SK-N-SH (cell line): ENCODE measurements at regions not wholly inside any gene's neighbourhood (a gene's known extent, or its start where the extent isn't known, plus 50 kb on each side); places are given as distances from the start of the nearest gene placed in this dataset.

Experiments
- CTCF ChIA-PET: fragments of 300-600, 350-600 bp; formaldehyde crosslinking; extraction: SDS; loops from one replicate; lab custom pipeline; 2021; lab: Yijun Ruan, JAX
- POLR2A ChIA-PET: fragments of 350-600 bp; sonication (Branson Sonifier 250); formaldehyde crosslinking; extraction: SDS; loops from one replicate; lab custom pipeline; 2020; ENCODE audit warnings: antibody characterized with exemption, inconsistent platforms; lab: Yijun Ruan, JAX
- DNase-seq: peaks from one replicate; pipeline ENCODE4 v3.0.0; 2012
- H2AFZ ChIP-seq: fragments of 200-600 bp; sonication (generic); 2 replicates; pipeline ENCODE4 v1.8.1; 2016; ENCODE audit warnings: antibody characterized with exemption, mild to moderate bottlenecking, low read depth
- H3F3A ChIP-seq: fragments of 200-600 bp; sonication (generic); replicated peaks from 2 replicates; pipeline ENCODE3; 2016; ENCODE audit warnings: antibody characterized with exemption, mild to moderate bottlenecking; ENCODE audit not compliant: insufficient read depth
- H3K27ac ChIP-seq, 2 experiments: fragments of 200-500 bp in 1 of 2; fragments of 200-600 bp in 1 of 2; sonication (Bioruptor generic) in 1 of 2; sonication (generic), shearing (Covaris generic) in 1 of 2; 2 replicates each; pipeline versions ENCODE4 v1.5.1 to v1.6.1; 2014 to 2016; ENCODE audit warnings: low read depth in 2 of 2, inconsistent platforms in 1 of 2, low read length in 1 of 2, mild to moderate bottlenecking in 1 of 2, mixed read lengths in 1 of 2
- H3K27me3 ChIP-seq: fragments of 200-600 bp; sonication (generic), shearing (Covaris generic); 2 replicates; pipeline ENCODE4 v1.6.1; 2016; ENCODE audit warnings: mixed run types; ENCODE audit not compliant: insufficient read depth
- H3K36me3 ChIP-seq, 2 experiments: fragments of 200-500 bp in 1 of 2; fragments of 200-600 bp in 1 of 2; sonication (Bioruptor generic) in 1 of 2; sonication (generic) in 1 of 2; replicated peaks in 1 of 2; 2 replicates each; pipeline versions ENCODE3 to v1.5.1; 2014 to 2016; ENCODE audit warnings: low read length in 1 of 2, mild to moderate bottlenecking in 1 of 2; ENCODE audit not compliant: insufficient read depth in 2 of 2, control insufficient read depth in 1 of 2
- H3K4me1 ChIP-seq, 2 experiments: fragments of 200-500 bp in 1 of 2; fragments of 200-600 bp in 1 of 2; sonication (Bioruptor generic) in 1 of 2; sonication (generic), shearing (Covaris generic) in 1 of 2; 2 replicates each; pipeline versions ENCODE4 v1.5.1 to v1.6.1; 2014 to 2016; ENCODE audit warnings: low read depth in 1 of 2, low read length in 1 of 2, mixed run types in 1 of 2; ENCODE audit not compliant: insufficient read depth in 2 of 2, control insufficient read depth in 1 of 2
- H3K4me2 ChIP-seq: fragments of 200-600 bp; sonication (generic), shearing (Covaris generic); 2 replicates; pipeline ENCODE4 v1.6.1; 2017; ENCODE audit warnings: mixed run types
- H3K4me3 ChIP-seq, 2 experiments: fragments of 200-500 bp in 1 of 2; fragments of 200-600 bp in 1 of 2; sonication (Bioruptor generic) in 1 of 2; sonication (generic), shearing (Covaris generic) in 1 of 2; 2 replicates each; pipeline versions ENCODE4 v1.5.1 to v1.8.1; 2014 to 2016; ENCODE audit warnings: low read depth in 2 of 2, inconsistent platforms in 1 of 2, low read length in 1 of 2, mild to moderate bottlenecking in 1 of 2, mixed read lengths in 1 of 2, moderate library complexity in 1 of 2
- H3K79me2 ChIP-seq: fragments of 200-600 bp; sonication (generic); 2 replicates; pipeline ENCODE4 v1.8.1; 2017; ENCODE audit warnings: mild to moderate bottlenecking; ENCODE audit not compliant: insufficient read depth
- H3K9ac ChIP-seq: fragments of 200-600 bp; sonication (generic); 2 replicates; pipeline ENCODE4 v1.6.1; 2017; ENCODE audit warnings: mixed run types
- H3K9me2 ChIP-seq: fragments of 200-600 bp; sonication (generic); 2 replicates; pipeline ENCODE4 v1.6.1; 2017; ENCODE audit warnings: mixed run types
- H3K9me3 ChIP-seq: fragments of 200-600 bp; sonication (generic); 2 replicates; pipeline ENCODE4 v1.6.1; 2017; ENCODE audit warnings: mixed run types, mild to moderate bottlenecking, moderate library complexity
- H4K20me1 ChIP-seq: fragments of 200-600 bp; sonication (generic); 2 replicates; pipeline ENCODE4 v1.6.1; 2017; ENCODE audit warnings: mild to moderate bottlenecking, mixed run types; ENCODE audit not compliant: insufficient read depth
- CHD2 ChIP-seq: fragments of 150-350 bp; IDR thresholded peaks from 2 replicates; pipeline ENCODE4 v1.6.1; 2018; ENCODE audit warnings: low read length; ENCODE audit not compliant: partially characterized antibody
- ELF1 ChIP-seq: IDR thresholded peaks from 2 replicates; pipeline ENCODE4 v1.4.0; 2012
- FOXJ3 ChIP-seq: sonication (generic); formaldehyde crosslinking; IDR thresholded peaks from 2 replicates; pipeline ENCODE4 v1.5.1; 2020; ENCODE audit warnings: mild to moderate bottlenecking, missing genetic modification reagents
- GATA2 ChIP-seq: sonication (generic); formaldehyde crosslinking; IDR thresholded peaks from 2 replicates; pipeline ENCODE4 v1.5.0; 2020; ENCODE audit warnings: mild to moderate bottlenecking, missing genetic modification reagents
- MEF2A ChIP-seq: IDR thresholded peaks from 2 replicates; pipeline ENCODE4 v1.4.0; 2012; ENCODE audit warnings: low read depth, borderline replicate concordance
- RXRA ChIP-seq: IDR thresholded peaks from 2 replicates; pipeline ENCODE4 v1.4.0; 2012; ENCODE audit warnings: low read depth, mild to moderate bottlenecking, borderline replicate concordance
- SMC3 ChIP-seq: IDR thresholded peaks from 2 replicates; pipeline ENCODE4 v1.6.1; 2012; ENCODE audit warnings: low read depth, low read length, improper control_type of control experiment
- WGBS: methylation state at CpG from one replicate; pipeline ENCODE4 v1.1.6; 2017; ENCODE audit warnings: low lambda C conversion rate; 5-methylcytosine and 5-hydroxymethylcytosine counted together
- TF ChIP-seq, protein P1 (sequence below): IDR thresholded peaks from 2 replicates; pipeline ENCODE4; 2012
- TF ChIP-seq, protein P2 (sequence below): IDR thresholded peaks from 2 replicates; pipeline ENCODE4 v1.4.0; 2012; ENCODE audit warnings: low read depth, borderline replicate concordance

DNA sequence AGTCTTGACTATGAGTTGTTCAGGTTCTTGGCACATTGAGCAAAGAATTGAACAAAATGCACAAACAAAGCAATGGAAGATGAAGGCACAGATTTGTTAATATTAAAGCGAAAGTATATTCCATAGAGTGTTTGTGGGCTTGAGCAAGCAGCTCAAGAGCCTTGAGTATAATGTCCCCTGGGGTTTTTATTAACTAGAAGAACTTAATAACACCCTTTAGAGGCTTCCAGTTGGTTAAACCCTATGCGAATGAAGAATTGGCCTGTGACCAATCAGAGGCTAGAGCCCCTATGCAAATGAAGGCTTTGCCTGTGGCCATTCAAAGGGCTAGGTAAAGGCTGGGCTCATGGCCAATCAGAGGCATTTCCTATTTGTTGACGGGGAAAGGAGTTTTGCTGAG lies 135.3 kb upstream of the IL12B start:
- Histone ChIP-seq H3F3A (peaks cover 6% of the 10 kb centered on the region), H3K27ac (no peak overlapping the region), H3K9me3 (no peaks in the 10 kb centered on the region), H2AFZ (no peak overlapping the region), H3K4me1 (peaks cover 0 to 8% of the 10 kb centered on the region in 2 experiments; a peak in 3 of 4 replicates), H4K20me1 (no peaks in the 10 kb centered on the region), H3K9ac (no peak overlapping the region), H3K79me2 (no peaks in the 10 kb centered on the region), H3K27me3 (no peaks in the 10 kb centered on the region), H3K9me2 (no peaks in the 10 kb centered on the region), H3K36me3 (no peaks in the 10 kb centered on the region), H3K4me3 (no peak overlapping the region), H3K4me2 (no peak overlapping the region)
- CTCF ChIA-PET = no interaction called here
- WGBS = 93% methylated on average over 2 of the region's 3 CpGs
- no peak for TF ChIP-seq GATA2
- POLR2A ChIA-PET = no interaction called here
- no peak for DNase-seq

DNA sequence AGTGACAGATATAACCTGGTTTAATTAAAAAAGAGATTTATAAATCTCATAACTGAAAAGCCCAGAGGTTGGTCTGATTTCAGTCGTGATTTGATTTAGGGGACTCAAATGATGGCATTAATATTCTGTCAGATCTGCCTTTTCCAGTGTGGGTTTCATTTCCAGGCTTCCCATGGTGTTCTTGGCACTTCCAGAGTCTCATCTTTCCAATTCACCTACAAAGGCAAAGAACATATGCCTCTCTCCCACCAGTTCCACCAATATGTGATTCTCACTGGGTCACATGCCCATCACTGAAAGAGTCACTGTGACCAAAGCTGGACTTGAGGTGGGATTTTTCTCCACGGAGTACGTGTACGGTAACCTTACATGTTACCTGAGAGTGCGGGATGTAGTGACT lies 137.4 kb upstream of the IL12B start:
- H2AFZ ChIP-seq = no peak overlapping the region
- no peaks in the 10 kb centered on the region for H3K27me3 ChIP-seq
- H3K4me1 ChIP-seq = peaks cover 0 to 3% of the 10 kb centered on the region in 2 experiments; a peak in 2 of 4 replicates
- ChIA-PET POLR2A (no interaction called here), CTCF (no interaction called here)
- no peaks in the 10 kb centered on the region for H3K36me3 ChIP-seq
- H3K79me2 ChIP-seq = no peaks in the 10 kb centered on the region
- no peaks in the 10 kb centered on the region for H3F3A ChIP-seq
- WGBS = 76% methylated on average over 5 of the region's 5 CpGs
- H3K9me3 ChIP-seq = no peaks in the 10 kb centered on the region
- H3K27ac ChIP-seq = no peak overlapping the region
- H4K20me1 ChIP-seq = no peaks in the 10 kb centered on the region
- no peak for DNase-seq
- no peak overlapping the region for H3K9ac ChIP-seq
- H3K4me2 ChIP-seq = no peak overlapping the region
- H3K4me3 ChIP-seq = no peak overlapping the region
- TF ChIP-seq ELF1 (no peak), MEF2A (no peak), RXRA (no peak), FOXJ3 (CRISPR knock-in tag) (no peak), SMC3 (no peak), CHD2 (no peak)
- TF ChIP-seq, protein P1, sequence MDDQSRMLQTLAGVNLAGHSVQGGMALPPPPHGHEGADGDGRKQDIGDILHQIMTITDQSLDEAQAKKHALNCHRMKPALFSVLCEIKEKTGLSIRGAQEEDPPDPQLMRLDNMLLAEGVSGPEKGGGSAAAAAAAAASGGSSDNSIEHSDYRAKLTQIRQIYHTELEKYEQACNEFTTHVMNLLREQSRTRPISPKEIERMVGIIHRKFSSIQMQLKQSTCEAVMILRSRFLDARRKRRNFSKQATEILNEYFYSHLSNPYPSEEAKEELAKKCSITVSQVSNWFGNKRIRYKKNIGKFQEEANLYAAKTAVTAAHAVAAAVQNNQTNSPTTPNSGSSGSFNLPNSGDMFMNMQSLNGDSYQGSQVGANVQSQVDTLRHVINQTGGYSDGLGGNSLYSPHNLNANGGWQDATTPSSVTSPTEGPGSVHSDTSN = no peak
- TF ChIP-seq, protein P2, sequence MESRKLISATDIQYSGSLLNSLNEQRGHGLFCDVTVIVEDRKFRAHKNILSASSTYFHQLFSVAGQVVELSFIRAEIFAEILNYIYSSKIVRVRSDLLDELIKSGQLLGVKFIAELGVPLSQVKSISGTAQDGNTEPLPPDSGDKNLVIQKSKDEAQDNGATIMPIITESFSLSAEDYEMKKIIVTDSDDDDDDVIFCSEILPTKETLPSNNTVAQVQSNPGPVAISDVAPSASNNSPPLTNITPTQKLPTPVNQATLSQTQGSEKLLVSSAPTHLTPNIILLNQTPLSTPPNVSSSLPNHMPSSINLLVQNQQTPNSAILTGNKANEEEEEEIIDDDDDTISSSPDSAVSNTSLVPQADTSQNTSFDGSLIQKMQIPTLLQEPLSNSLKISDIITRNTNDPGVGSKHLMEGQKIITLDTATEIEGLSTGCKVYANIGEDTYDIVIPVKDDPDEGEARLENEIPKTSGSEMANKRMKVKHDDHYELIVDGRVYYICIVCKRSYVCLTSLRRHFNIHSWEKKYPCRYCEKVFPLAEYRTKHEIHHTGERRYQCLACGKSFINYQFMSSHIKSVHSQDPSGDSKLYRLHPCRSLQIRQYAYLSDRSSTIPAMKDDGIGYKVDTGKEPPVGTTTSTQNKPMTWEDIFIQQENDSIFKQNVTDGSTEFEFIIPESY = no peak
- no peaks in the 10 kb centered on the region for H3K9me2 ChIP-seq
